K562 (cell line): ENCODE measurements at regions not wholly inside any gene's neighbourhood (a gene's known extent, or its start where the extent isn't known, plus 50 kb on each side); places are given as distances from the start of the nearest gene placed in this dataset.
A peak's percentile ranks its signal among the peaks of the same experiment; 100 is the strongest.

Experiments used
- ATAC-seq: fragments of 200-7000 bp; cut with Tn5 transposase; 3 replicates; pipeline ENCODE4 v1.9.1; 2020; ENCODE audit warnings: moderate library complexity
- BruUV-seq: library from RNA; stranded (reverse); fragments of 400-500 nt; replicated peaks from 2 replicates; lab custom pipeline; 2021; lab: Mats Ljungman, UMichigan
- CTCF ChIA-PET: fragments of 300-600 bp; formaldehyde crosslinking; extraction: SDS; loops from one replicate; lab custom pipeline; 2021; ENCODE audit warnings: low intra/inter-chr PET ratio; lab: Yijun Ruan, JAX
- POLR2A ChIA-PET: fragments of 300-600, 350-650 bp; sonication (Branson Sonifier 250); formaldehyde crosslinking; extraction: SDS; loops from one replicate; lab custom pipeline; 2021; ENCODE audit warnings: antibody characterized with exemption, inconsistent platforms; lab: Yijun Ruan, JAX
- DNase-seq, 4 experiments: peaks; one replicate each; pipeline versions ENCODE4 v3.0.0 to v3.0.0-alpha.2; 2011 to 2018; ENCODE audit warnings: low spot score in 3 of 4, mixed read lengths in 3 of 4; ENCODE audit errors: extremely low read depth in 1 of 4
- FAIRE-seq: peaks from 2 replicates; lab custom pipeline; 2011; peaks lifted over from hg19 to GRCh38; lab: Jason Lieb, UNC
- H2AFZ ChIP-seq: 2 replicates; pipeline ENCODE4 v1.6.0; 2011; ENCODE audit warnings: low read depth, low read length, control low read depth, inconsistent platforms
- H3K27ac ChIP-seq: fragments of 200-600 bp; 3 replicates; pipeline ENCODE4 v1.8.0; 2011; ENCODE audit warnings: low read depth, mild to moderate bottlenecking, control low read depth, inconsistent platforms, low read length, moderate library complexity, mixed read lengths; ENCODE audit errors: extremely low read depth
- H3K27me3 ChIP-seq, 2 experiments: fragments of 300-600 bp in 1 of 2; 2 replicates in 1 of 2; 3 replicates in 1 of 2; pipeline versions ENCODE4 v1.6.0 to v1.8.0; 2011; ENCODE audit warnings: inconsistent platforms in 2 of 2, low read length in 2 of 2, mild to moderate bottlenecking in 1 of 2, mixed read lengths in 1 of 2, moderate library complexity in 1 of 2; ENCODE audit not compliant: control insufficient read depth in 2 of 2, insufficient read depth in 2 of 2
- H3K36me3 ChIP-seq: fragments of 300-600 bp; 3 replicates; pipeline ENCODE4 v1.8.0; 2011; ENCODE audit warnings: mild to moderate bottlenecking, low read length, inconsistent platforms; ENCODE audit not compliant: control insufficient read depth, insufficient read depth
- H3K4me1 ChIP-seq, 2 experiments: fragments of 200-600 bp in 1 of 2; replicated peaks in 1 of 2; 2 replicates in 1 of 2; 3 replicates in 1 of 2; pipeline versions ENCODE4 v1.5.1 to v1.8.0; 2011; ENCODE audit warnings: inconsistent platforms in 2 of 2, low read length in 2 of 2, mild to moderate bottlenecking in 1 of 2, mixed read lengths in 1 of 2, moderate library complexity in 1 of 2; ENCODE audit not compliant: control insufficient read depth in 2 of 2, insufficient read depth in 2 of 2
- H3K4me2 ChIP-seq: 2 replicates; pipeline ENCODE4 v1.6.1; 2011; ENCODE audit warnings: low read length, control low read depth, inconsistent platforms, mixed read lengths; ENCODE audit not compliant: insufficient read depth
- H3K4me3 ChIP-seq: fragments of 200-600 bp; sonication (generic), shearing (Covaris generic); 2 replicates; pipeline ENCODE4 v1.5.1; 2016; ENCODE audit warnings: control low read depth, inconsistent platforms
- H3K79me2 ChIP-seq: fragments of 200-600 bp; 3 replicates; pipeline ENCODE4 v1.8.0; 2011; ENCODE audit warnings: low read length, inconsistent platforms; ENCODE audit not compliant: control insufficient read depth, insufficient read depth
- H3K9ac ChIP-seq, 2 experiments: 2 replicates each; pipeline versions ENCODE4 v1.6.0 to v1.6.1; 2011; ENCODE audit warnings: low read depth in 2 of 2, low read length in 2 of 2, control low read depth in 1 of 2, inconsistent platforms in 1 of 2, mild to moderate bottlenecking in 1 of 2, mixed read lengths in 1 of 2; ENCODE audit not compliant: insufficient read depth in 1 of 2
- H3K9me1 ChIP-seq: one replicate; pipeline ENCODE4 v1.6.0; 2011; ENCODE audit warnings: inconsistent platforms, mild to moderate bottlenecking, low read length, moderate library complexity; ENCODE audit not compliant: control insufficient read depth, insufficient read depth
- H3K9me3 ChIP-seq: replicated peaks from 2 replicates; pipeline ENCODE4 v1.5.1; 2011; ENCODE audit warnings: low read depth, low read length, inconsistent platforms; ENCODE audit not compliant: control insufficient read depth, insufficient read depth
- H4K20me1 ChIP-seq: replicated peaks from 2 replicates; pipeline ENCODE4 v1.6.1; 2011; ENCODE audit warnings: low read length, inconsistent platforms, mixed read lengths; ENCODE audit not compliant: control insufficient read depth, insufficient read depth
- CEBPG ChIP-seq, 3 experiments: fragments of 200-800 bp in 1 of 3; sonication (Bioruptor generic) in 1 of 3; sonication (generic) in 1 of 3; formaldehyde crosslinking in 1 of 3; IDR thresholded peaks in 2 of 3; conservative IDR thresholded peaks in 1 of 3; 2 replicates each; pipeline versions ENCODE4 v1.6.1 to v1.8.0; 2016 to 2022; ENCODE audit warnings: missing compliant biosample characterization in 2 of 3, missing genetic modification characterization in 2 of 3, mild to moderate bottlenecking in 1 of 3, missing genetic modification reagents in 1 of 3
- ESRRA ChIP-seq: fragments of 450-650 bp; IDR thresholded peaks from 2 replicates; pipeline ENCODE4 v1.6.1; 2014; ENCODE audit warnings: low read depth, mild to moderate bottlenecking, moderate library complexity, borderline replicate concordance
- MAFF ChIP-seq: IDR thresholded peaks from 2 replicates; pipeline ENCODE4 v1.6.1; 2012; ENCODE audit warnings: low read length, improper control_type of control experiment
- MCM7 ChIP-seq, 2 experiments: fragments of 450-650 bp; IDR thresholded peaks; 2 replicates each; pipeline ENCODE4 v1.6.1; 2016 to 2018
- NFIC ChIP-seq: fragments of 450-650 bp; IDR thresholded peaks from 2 replicates; pipeline ENCODE4 v1.6.1; 2017; ENCODE audit warnings: mild to moderate bottlenecking, inconsistent platforms
- RBM34 ChIP-seq: fragments of 200-400 bp; formaldehyde crosslinking; IDR thresholded peaks from 2 replicates; pipeline ENCODE4 v1.6.1; 2018; ENCODE audit warnings: low read length, borderline replicate concordance; ENCODE audit not compliant: insufficient read depth
- SOX6 ChIP-seq: fragments of 450-650 bp; IDR thresholded peaks from 2 replicates; pipeline ENCODE4 v1.6.1; 2014; ENCODE audit warnings: mild to moderate bottlenecking
- ZNF212 ChIP-seq: fragments of 450-650 bp; formaldehyde crosslinking; IDR thresholded peaks from 2 replicates; pipeline ENCODE4 v1.4.0; 2020; ENCODE audit warnings: mild to moderate bottlenecking
- ZNF316 ChIP-seq: fragments of 450-650 bp; IDR thresholded peaks from 2 replicates; pipeline ENCODE4 v1.6.1; 2016
- ZNF584 ChIP-seq: fragments of 200-800 bp; sonication (Bioruptor generic); IDR thresholded peaks from 2 replicates; pipeline ENCODE4 v1.6.1; 2016; ENCODE audit warnings: low read depth, mild to moderate bottlenecking, missing genetic modification characterization, missing compliant biosample characterization
- ZNF695 ChIP-seq: fragments of 450-650 bp; formaldehyde crosslinking; IDR thresholded peaks from 2 replicates; pipeline ENCODE4 v1.4.0; 2020; ENCODE audit warnings: mild to moderate bottlenecking, moderate library complexity
- ZNF77 ChIP-seq: fragments of 250-450 bp; sonication (Bioruptor Pico); IDR thresholded peaks from 2 replicates; pipeline ENCODE4 v1.5.0; 2020
- ZZZ3 ChIP-seq: fragments of 450-650 bp; IDR thresholded peaks from 2 replicates; pipeline ENCODE4 v1.6.1; 2016; ENCODE audit warnings: antibody characterized with exemption, mild to moderate bottlenecking, moderate library complexity
- WGBS: fragments of 100-300 bp; shearing (Covaris generic); methylation state at CpG from one replicate; pipeline ENCODE4 v1.1.6; 2016; ENCODE audit warnings: low coverage, mixed read lengths; ENCODE audit not compliant: insufficient coverage; ENCODE audit errors: missing lambda C conversion rate; 5-methylcytosine and 5-hydroxymethylcytosine counted together
- in situ Hi-C: fragments of 300-500 bp; cut with MboI; formaldehyde crosslinking; loops from 4 replicates; pipeline ENCODE4 v1.15.0; 2018; ENCODE audit warnings: inconsistent platforms, mixed read lengths
- intact Hi-C: fragments of 100-400 bp; cut with micrococcal nuclease; formaldehyde crosslinking; loops from 2 replicates; pipeline ENCODE4 v1.14.2; 2022
- TF ChIP-seq, protein P1 (sequence below): fragments of 200-800 bp; sonication (Bioruptor generic); IDR thresholded peaks from 2 replicates; pipeline ENCODE4 v1.6.1; 2017; ENCODE audit warnings: missing genetic modification characterization, missing compliant biosample characterization
- TF ChIP-seq, protein P2 (sequence below): sonication (generic); formaldehyde crosslinking; IDR thresholded peaks from 2 replicates; pipeline ENCODE4 v1.8.1; 2022; ENCODE audit warnings: missing genetic modification reagents
- TF ChIP-seq, protein P3 (sequence below): fragments of 250-450 bp; sonication (Bioruptor Pico); IDR thresholded peaks from 2 replicates; pipeline ENCODE4 v1.8.0; 2022; ENCODE audit warnings: moderate library complexity, mild to moderate bottlenecking, inconsistent platforms

DNA sequence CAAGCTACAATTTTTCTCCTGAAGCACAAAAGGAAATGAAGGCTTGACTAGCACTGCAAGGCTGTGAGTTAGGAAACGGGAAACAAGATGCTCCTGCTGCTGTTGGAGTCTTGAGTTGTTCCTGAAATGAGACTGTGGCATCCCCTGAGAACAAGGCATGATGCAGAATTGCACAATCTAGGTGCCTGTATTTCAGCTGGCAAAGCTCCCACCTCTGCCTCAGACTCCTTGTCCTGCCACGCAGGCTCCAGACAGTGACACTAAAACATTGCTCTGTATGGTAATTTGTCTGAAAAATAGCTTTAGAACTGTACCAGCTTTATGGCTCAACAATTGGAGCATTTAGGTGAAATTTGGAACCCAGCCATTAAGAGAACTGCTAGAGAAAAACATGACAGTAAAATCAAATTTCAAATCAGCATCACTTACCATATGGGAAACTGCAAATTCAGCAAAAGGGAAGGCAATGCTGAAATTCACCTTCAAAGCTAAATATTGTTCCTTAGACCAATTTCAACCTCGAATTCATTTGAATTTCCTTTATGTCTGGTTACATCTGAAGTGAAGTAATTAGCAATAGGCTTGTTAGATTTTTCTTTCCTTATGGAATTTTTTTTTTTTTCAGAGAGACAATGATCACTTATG lies 103.4 kb downstream of the MFAP3L start:
- no TSS peak for BruUV-seq
- WGBS: 0% methylated on average over 3 of the region's 3 CpGs
- Histone ChIP-seq H3K27me3 (peaks cover 3 to 10% of the 10 kb centered on the region in 2 experiments; a peak in 3 of 5 replicates), H3K79me2 (no peaks in the 10 kb centered on the region), H3K9ac (no peak overlapping the region), H4K20me1 (no peaks in the 10 kb centered on the region), H3K9me1 (no peaks in the 10 kb centered on the region), H3K36me3 (no peaks in the 10 kb centered on the region), H3K4me2 (no peak overlapping the region), H3K4me3 (no peak overlapping the region), H3K9me3 (no peaks in the 10 kb centered on the region), H3K27ac (no peak overlapping the region), H3K4me1 (no peaks in the 10 kb centered on the region), H2AFZ (no peak overlapping the region)
- POLR2A ChIA-PET: no interaction called here
- CTCF ChIA-PET: no interaction called here
- DNase-seq: no peak
- FAIRE-seq: no peak
- in situ Hi-C loops (no loop called here), intact Hi-C loops (no loop called here)
- no peak for ATAC-seq
- TF ChIP-seq ZNF212 (CRISPR knock-in tag): no peak
- TF ChIP-seq RBM34: no peak
- TF ChIP-seq ZNF584: no peak
- TF ChIP-seq NFIC: no peak
- TF ChIP-seq MAFF: peak; percentile 38
- TF ChIP-seq, protein P1, sequence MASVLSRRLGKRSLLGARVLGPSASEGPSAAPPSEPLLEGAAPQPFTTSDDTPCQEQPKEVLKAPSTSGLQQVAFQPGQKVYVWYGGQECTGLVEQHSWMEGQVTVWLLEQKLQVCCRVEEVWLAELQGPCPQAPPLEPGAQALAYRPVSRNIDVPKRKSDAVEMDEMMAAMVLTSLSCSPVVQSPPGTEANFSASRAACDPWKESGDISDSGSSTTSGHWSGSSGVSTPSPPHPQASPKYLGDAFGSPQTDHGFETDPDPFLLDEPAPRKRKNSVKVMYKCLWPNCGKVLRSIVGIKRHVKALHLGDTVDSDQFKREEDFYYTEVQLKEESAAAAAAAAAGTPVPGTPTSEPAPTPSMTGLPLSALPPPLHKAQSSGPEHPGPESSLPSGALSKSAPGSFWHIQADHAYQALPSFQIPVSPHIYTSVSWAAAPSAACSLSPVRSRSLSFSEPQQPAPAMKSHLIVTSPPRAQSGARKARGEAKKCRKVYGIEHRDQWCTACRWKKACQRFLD (CRISPR knock-in tag): no peak
- TF ChIP-seq ZNF695 (CRISPR knock-in tag): no peak
- no peak for TF ChIP-seq MCM7 (IDR thresholded peaks at IDR 0.05)
- TF ChIP-seq SOX6: no peak
- TF ChIP-seq ZNF316: peak; percentile 75; the same call in 1 of the 2 replicates
- TF ChIP-seq, protein P2, sequence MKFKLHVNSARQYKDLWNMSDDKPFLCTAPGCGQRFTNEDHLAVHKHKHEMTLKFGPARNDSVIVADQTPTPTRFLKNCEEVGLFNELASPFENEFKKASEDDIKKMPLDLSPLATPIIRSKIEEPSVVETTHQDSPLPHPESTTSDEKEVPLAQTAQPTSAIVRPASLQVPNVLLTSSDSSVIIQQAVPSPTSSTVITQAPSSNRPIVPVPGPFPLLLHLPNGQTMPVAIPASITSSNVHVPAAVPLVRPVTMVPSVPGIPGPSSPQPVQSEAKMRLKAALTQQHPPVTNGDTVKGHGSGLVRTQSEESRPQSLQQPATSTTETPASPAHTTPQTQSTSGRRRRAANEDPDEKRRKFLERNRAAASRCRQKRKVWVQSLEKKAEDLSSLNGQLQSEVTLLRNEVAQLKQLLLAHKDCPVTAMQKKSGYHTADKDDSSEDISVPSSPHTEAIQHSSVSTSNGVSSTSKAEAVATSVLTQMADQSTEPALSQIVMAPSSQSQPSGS (CRISPR knock-in tag): no peak
- TF ChIP-seq, protein P3, sequence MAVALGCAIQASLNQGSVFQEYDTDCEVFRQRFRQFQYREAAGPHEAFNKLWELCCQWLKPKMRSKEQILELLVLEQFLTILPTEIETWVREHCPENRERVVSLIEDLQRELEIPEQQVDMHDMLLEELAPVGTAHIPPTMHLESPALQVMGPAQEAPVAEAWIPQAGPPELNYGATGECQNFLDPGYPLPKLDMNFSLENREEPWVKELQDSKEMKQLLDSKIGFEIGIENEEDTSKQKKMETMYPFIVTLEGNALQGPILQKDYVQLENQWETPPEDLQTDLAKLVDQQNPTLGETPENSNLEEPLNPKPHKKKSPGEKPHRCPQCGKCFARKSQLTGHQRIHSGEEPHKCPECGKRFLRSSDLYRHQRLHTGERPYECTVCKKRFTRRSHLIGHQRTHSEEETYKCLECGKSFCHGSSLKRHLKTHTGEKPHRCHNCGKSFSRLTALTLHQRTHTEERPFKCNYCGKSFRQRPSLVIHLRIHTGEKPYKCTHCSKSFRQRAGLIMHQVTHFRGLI (CRISPR knock-in tag): no peak
- no peak for TF ChIP-seq ZNF77
- TF ChIP-seq ZZZ3: no peak
- no peak for TF ChIP-seq CEBPG (CRISPR knock-in tag; IDR thresholded peaks at IDR 0.05)
- TF ChIP-seq CEBPG (tag; conservative IDR thresholded peaks at IDR 0.05 in 1 of 2, IDR thresholded peaks at IDR 0.05 in 1 of 2): no peak
- TF ChIP-seq ESRRA: no peak
